ENCODE measurements at regions not wholly inside any gene's neighbourhood (a gene's known extent, or its start where the extent isn't known, plus 50 kb on each side); places are given as distances from the start of the nearest gene placed in this dataset.

GRCh38 chr7:4574851-4575250 lies 107.2 kb upstream of the FOXK1 start:
- no peak for DNase-seq

GRCh38 chr7:4575254-4575653 lies 106.8 kb upstream of the FOXK1 start:
- Histone ChIP-seq H4K20me1 (ENCODE audit: low read length) (no peaks in the 10 kb centered on the region), H3K4me1 (ENCODE audit: insufficient read depth, low read length) (no peaks in the 10 kb centered on the region), H3K4me3 (ENCODE audit: low read length) (no peak overlapping the region), H3F3A (ENCODE audit: low read length, unreplicated experiment) (no peaks in the 10 kb centered on the region), H3K27ac (ENCODE audit: low read length) (no peak overlapping the region), H3K9me3 (ENCODE audit: low read length) (no peaks in the 10 kb centered on the region), H3K79me2 (ENCODE audit: low read length) (no peaks in the 10 kb centered on the region), H3K9me2 (replicated peaks; ENCODE audit: low read length) (no peaks in the 10 kb centered on the region), H3K36me3 (ENCODE audit: low read depth, low read length) (no peaks in the 10 kb centered on the region), H3K27me3 (ENCODE audit: low read length) (peaks cover 14% of the 10 kb centered on the region; the same call in 1 of the 2 replicates), H3K9ac (ENCODE audit: low read length) (no peak overlapping the region), H2AFZ (ENCODE audit: low read length) (no peak overlapping the region), H3K4me2 (ENCODE audit: low read length) (no peak overlapping the region)
- DNase-seq (no peak), ATAC-seq (no peak)
- TF ChIP-seq EZH2 (IDR thresholded peaks at IDR 0.05; ENCODE audit: low read length, unreplicated experiment): no peak
- TF ChIP-seq EZH2phosphoT487 (IDR thresholded peaks at IDR 0.05; ENCODE audit: borderline replicate concordance, low read length): no peak
- no peak for TF ChIP-seq CTCF (conservative IDR thresholded peaks at IDR 0.05; ENCODE audit: low read depth, low read length)
- BruUV-seq (replicated peaks): no TSS peak
- intact Hi-C loops (cut with micrococcal nuclease): no loop called here
- ChIA-PET POLR2A (ENCODE audit: unreplicated experiment) (no interaction called here), CTCF (no interaction called here)

More at GRCh38 chr7:4574851-4575250, 107.2 kb upstream of the FOXK1 start:
- TF ChIP-seq EZH2phosphoT487 (IDR thresholded peaks at IDR 0.05; ENCODE audit: borderline replicate concordance, low read length) (no peak), CTCF (conservative IDR thresholded peaks at IDR 0.05; ENCODE audit: low read depth, low read length) (no peak), EZH2 (IDR thresholded peaks at IDR 0.05; ENCODE audit: low read length, unreplicated experiment) (no peak)
- Histone ChIP-seq H3K9me3 (ENCODE audit: low read length) (no peaks in the 10 kb centered on the region), H3K9me2 (replicated peaks; ENCODE audit: low read length) (no peaks in the 10 kb centered on the region), H3F3A (ENCODE audit: low read length, unreplicated experiment) (no peaks in the 10 kb centered on the region), H3K4me3 (ENCODE audit: low read length) (no peak overlapping the region), H3K79me2 (ENCODE audit: low read length) (no peaks in the 10 kb centered on the region), H4K20me1 (ENCODE audit: low read length) (no peaks in the 10 kb centered on the region), H3K27me3 (ENCODE audit: low read length) (peaks cover 14% of the 10 kb centered on the region; the same call in 1 of the 2 replicates), H3K27ac (ENCODE audit: low read length) (no peak overlapping the region), H3K4me2 (ENCODE audit: low read length) (no peak overlapping the region), H3K36me3 (ENCODE audit: low read depth, low read length) (no peaks in the 10 kb centered on the region), H3K9ac (ENCODE audit: low read length) (no peak overlapping the region), H3K4me1 (ENCODE audit: insufficient read depth, low read length) (no peaks in the 10 kb centered on the region), H2AFZ (ENCODE audit: low read length) (no peak overlapping the region)
- ATAC-seq: no peak
- CTCF ChIA-PET: no interaction called here
- BruUV-seq (replicated peaks): no TSS peak
- POLR2A ChIA-PET (ENCODE audit: unreplicated experiment): no interaction called here
- intact Hi-C loops (cut with micrococcal nuclease): no loop called here

- no peak overlapping the region for H3K27ac ChIP-seq (ENCODE audit: low read length)
- intact Hi-C loops (cut with micrococcal nuclease): no loop called here
- no peaks in the 10 kb centered on the region for H3K27me3 ChIP-seq (ENCODE audit: low read length)
- H3K4me2 ChIP-seq (ENCODE audit: low read length): no peak overlapping the region
- ATAC-seq (no peak), DNase-seq (no peak)
- H3K79me2 ChIP-seq (ENCODE audit: low read length): no peaks in the 10 kb centered on the region
- ChIA-PET CTCF (no interaction called here), POLR2A (ENCODE audit: unreplicated experiment) (no interaction called here)
- BruUV-seq (replicated peaks): no TSS peak
- H3K9me3 ChIP-seq (ENCODE audit: low read length): no peaks in the 10 kb centered on the region
- no peaks in the 10 kb centered on the region for H3K9me2 ChIP-seq (replicated peaks; ENCODE audit: low read length)
- H3K9ac ChIP-seq (ENCODE audit: low read length): no peak overlapping the region
- no peak for TF ChIP-seq EZH2 (IDR thresholded peaks at IDR 0.05; ENCODE audit: low read length, unreplicated experiment)
- no peaks in the 10 kb centered on the region for H3K4me1 ChIP-seq (ENCODE audit: insufficient read depth, low read length)
- no peaks in the 10 kb centered on the region for H4K20me1 ChIP-seq (ENCODE audit: low read length)
- H2AFZ ChIP-seq (ENCODE audit: low read length): no peak overlapping the region
- no peaks in the 10 kb centered on the region for H3F3A ChIP-seq (ENCODE audit: low read length, unreplicated experiment)
- no peaks in the 10 kb centered on the region for H3K36me3 ChIP-seq (ENCODE audit: low read depth, low read length)
- H3K4me3 ChIP-seq (ENCODE audit: low read length): no peak overlapping the region
These were observed 78.9 kb upstream of the FOXK1 start for GRCh38 chr7:4602905-4603842.
